ENCODE measurements at regions not wholly inside any gene's neighbourhood (a gene's known extent, or its start where the extent isn't known, plus 50 kb on each side); places are given as distances from the start of the nearest gene placed in this dataset.

DNA sequence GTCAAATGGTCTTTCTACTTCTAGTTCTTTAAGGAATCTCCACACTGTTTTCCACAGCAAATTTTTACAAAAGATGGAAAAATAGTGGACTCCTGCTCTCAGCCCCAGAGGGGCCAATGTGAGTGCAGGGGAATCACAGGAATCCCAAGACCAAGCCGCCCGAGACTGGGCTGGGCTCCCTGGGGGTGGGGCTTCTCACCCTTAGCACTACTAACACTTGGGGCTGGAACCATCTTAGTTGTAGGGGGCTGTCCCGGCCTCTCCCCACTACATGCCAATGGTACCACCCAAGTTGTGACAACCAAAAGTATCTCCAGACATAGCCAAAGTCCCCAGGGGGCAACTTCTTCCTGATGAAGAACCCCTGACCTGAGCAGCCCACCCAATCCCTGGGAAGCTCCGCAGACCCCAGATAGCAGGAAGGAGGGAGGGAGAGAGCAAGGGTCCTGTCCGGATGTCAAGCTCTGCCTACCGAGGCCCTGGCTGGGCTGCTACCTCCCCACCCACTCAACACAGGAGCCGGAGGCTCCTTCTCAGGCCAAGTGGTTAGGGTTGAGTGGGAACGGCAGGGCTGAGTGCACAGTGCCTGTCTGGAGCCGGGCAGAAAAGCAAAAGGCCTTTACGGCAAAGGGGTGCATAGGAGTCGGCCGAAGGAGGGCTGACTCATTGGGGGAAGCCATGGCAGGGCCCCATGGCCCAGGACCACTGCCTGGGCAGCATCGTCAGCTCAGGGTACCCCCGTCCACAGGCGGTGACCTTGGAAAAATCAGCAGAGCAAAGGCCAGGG lies 122.5 kb upstream of the FGF3 start:
- TF ChIP-seq, protein P1, sequence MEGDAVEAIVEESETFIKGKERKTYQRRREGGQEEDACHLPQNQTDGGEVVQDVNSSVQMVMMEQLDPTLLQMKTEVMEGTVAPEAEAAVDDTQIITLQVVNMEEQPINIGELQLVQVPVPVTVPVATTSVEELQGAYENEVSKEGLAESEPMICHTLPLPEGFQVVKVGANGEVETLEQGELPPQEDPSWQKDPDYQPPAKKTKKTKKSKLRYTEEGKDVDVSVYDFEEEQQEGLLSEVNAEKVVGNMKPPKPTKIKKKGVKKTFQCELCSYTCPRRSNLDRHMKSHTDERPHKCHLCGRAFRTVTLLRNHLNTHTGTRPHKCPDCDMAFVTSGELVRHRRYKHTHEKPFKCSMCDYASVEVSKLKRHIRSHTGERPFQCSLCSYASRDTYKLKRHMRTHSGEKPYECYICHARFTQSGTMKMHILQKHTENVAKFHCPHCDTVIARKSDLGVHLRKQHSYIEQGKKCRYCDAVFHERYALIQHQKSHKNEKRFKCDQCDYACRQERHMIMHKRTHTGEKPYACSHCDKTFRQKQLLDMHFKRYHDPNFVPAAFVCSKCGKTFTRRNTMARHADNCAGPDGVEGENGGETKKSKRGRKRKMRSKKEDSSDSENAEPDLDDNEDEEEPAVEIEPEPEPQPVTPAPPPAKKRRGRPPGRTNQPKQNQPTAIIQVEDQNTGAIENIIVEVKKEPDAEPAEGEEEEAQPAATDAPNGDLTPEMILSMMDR (IDR thresholded peaks at IDR 0.05): no peak
- TF ChIP-seq POLR2A (IDR thresholded peaks at IDR 0.05): no peak
